ENCODE measurements at regions not wholly inside any gene's neighbourhood (a gene's known extent, or its start where the extent isn't known, plus 50 kb on each side); places are given as distances from the start of the nearest gene placed in this dataset.

- TF ChIP-seq CTCF (conservative IDR thresholded peaks at IDR 0.05 in 1 of 2, IDR thresholded peaks at IDR 0.05 in 1 of 2; ENCODE audit: extremely low read depth in 1 of 2, insufficient read depth in 1 of 2, low read depth in 1 of 2, low read length in 2 of 2) (no peak), EZH2 (IDR thresholded peaks at IDR 0.05; ENCODE audit: borderline replicate concordance, low read length) (no peak)
These were observed 134.2 kb upstream of the MAF start for GRCh38 chr16:79734721-79735120.
